Activated CD8-positive, alpha-beta T cell treated with anti-CD3 and anti-CD28 coated beads, Interleukin-2, amount 10 ng/mL, durations not matched to agents 7 days and 5 days (primary cell): ENCODE measurements at regions not wholly inside any gene's neighbourhood (a gene's known extent, or its start where the extent isn't known, plus 50 kb on each side); places are given as distances from the start of the nearest gene placed in this dataset.
"Not testable (repeated sequence)": the region's sequence is repeated elsewhere in the genome, so short reads cannot be mapped to it uniquely, and the experiment has no call there.

Experiments used
- ATAC-seq: fragments of 150-1000 bp; cut with Tn5 transposase; one replicate; pipeline ENCODE4 v1.10.0; 2021; ENCODE audit warnings: moderate library complexity
- CTCF ChIA-PET: fragments of 350-600 bp; sonication (Branson Sonifier 250); formaldehyde crosslinking; loops from one replicate; lab custom pipeline; 2021; ENCODE audit warnings: antibody characterized with exemption; lab: Charles Lee
- POLR2A ChIA-PET: fragments of 350-600 bp; sonication (Branson Sonifier 250); formaldehyde crosslinking; loops from one replicate; lab custom pipeline; 2021; ENCODE audit warnings: antibody characterized with exemption; lab: Charles Lee
- DNase-seq: peaks from one replicate; pipeline ENCODE4 v3.0.0-alpha.2; 2020
- H3K27ac Mint-ChIP-seq: one replicate; pipeline ENCODE4 v1.8.0; 2021; ENCODE audit warnings: mild to moderate bottlenecking, mixed read lengths
- H3K27me3 Mint-ChIP-seq: one replicate; pipeline ENCODE4 v1.8.0; 2021; ENCODE audit warnings: low read depth, mixed read lengths
- H3K36me3 Mint-ChIP-seq: one replicate; pipeline ENCODE4 v1.8.0; 2021; ENCODE audit warnings: low read depth, mixed read lengths
- H3K4me1 Mint-ChIP-seq: one replicate; pipeline ENCODE4 v1.8.0; 2021; ENCODE audit warnings: low read depth, mixed read lengths
- H3K4me3 Mint-ChIP-seq: one replicate; pipeline ENCODE4 v1.8.0; 2021; ENCODE audit warnings: mild to moderate bottlenecking, mixed read lengths
- H3K9me3 Mint-ChIP-seq: one replicate; pipeline ENCODE4 v1.8.0; 2022; ENCODE audit warnings: mixed read lengths; ENCODE audit not compliant: insufficient read depth

DNA sequence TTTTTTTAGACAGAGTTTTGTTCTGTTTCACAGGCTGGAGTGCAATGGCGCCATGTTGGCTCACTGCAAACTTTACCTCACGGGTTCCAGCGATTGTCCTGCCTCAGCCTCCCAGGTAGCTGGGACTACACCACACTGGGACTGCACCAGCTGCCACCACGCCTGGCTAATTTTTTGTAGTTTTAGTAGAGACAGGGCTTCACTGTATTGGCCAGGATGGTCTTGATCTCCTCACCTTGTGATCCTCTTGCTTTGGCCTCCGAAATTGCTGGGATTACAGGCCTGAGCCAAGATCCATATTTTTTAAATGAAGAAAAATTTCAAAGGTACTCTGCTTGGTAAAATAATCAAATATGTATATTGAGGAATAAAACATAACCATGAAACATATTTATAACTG, 195.8 kb upstream of the TPTE start:
- H3K4me3 Mint-ChIP-seq, POLR2A ChIA-PET, H3K36me3 Mint-ChIP-seq, H3K4me1 Mint-ChIP-seq, H3K27me3 Mint-ChIP-seq, CTCF ChIA-PET, H3K27ac Mint-ChIP-seq: not testable (repeated sequence)
- DNase-seq (peak; percentile 58), ATAC-seq (peak; percentile 70)
- H3K9me3 Mint-ChIP-seq: peaks cover 50% of the 10 kb centered on the region

DNA sequence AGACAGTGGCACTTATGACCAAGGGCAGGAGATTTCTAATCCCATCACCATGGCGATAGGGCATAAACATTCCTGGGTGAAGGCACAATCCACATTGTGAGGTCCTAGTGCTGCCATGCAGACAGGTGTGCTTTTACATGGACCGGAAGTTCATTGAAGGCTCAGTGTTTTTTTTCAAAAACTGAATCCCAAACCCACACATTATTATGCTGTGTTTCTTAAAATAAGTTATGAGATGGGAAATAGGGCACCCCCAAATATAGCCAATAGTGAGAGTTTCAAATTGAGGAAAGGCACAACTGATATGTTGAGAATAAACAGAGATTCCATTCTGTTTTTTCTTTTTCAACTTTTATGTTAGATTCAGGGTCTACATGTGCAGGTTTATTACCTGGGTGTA, 195.2 kb upstream of the TPTE start:
- ATAC-seq, H3K27ac Mint-ChIP-seq, H3K36me3 Mint-ChIP-seq, DNase-seq, H3K4me1 Mint-ChIP-seq, H3K27me3 Mint-ChIP-seq, CTCF ChIA-PET, POLR2A ChIA-PET, H3K4me3 Mint-ChIP-seq: not testable (repeated sequence)
- H3K9me3 Mint-ChIP-seq: peaks cover 56% of the 10 kb centered on the region

DNA sequence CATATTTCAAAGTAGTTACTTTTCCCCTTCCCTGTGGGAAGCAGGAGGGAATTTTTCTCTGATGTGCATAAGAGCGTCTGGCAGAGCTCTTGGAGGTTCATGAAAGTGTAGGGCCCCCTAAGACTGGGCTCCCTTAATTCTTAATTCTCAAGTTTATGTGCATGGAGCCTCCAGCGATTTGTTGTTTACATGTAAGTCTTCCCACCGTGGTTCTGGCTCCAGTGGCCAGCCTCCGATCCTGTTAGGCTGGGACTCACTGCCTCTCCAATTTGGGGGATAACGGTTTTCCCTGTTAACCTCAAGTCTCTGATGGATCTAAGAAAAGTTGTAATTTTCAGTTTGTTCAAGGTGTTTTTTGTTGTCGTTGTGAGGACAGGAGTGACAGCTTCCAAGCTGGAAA, 192.7 kb upstream of the TPTE start:
- POLR2A ChIA-PET, H3K27me3 Mint-ChIP-seq, CTCF ChIA-PET, H3K36me3 Mint-ChIP-seq, H3K27ac Mint-ChIP-seq, H3K4me3 Mint-ChIP-seq, DNase-seq, H3K4me1 Mint-ChIP-seq, ATAC-seq: not testable (repeated sequence)
- peaks cover 69% of the 10 kb centered on the region for H3K9me3 Mint-ChIP-seq

DNA sequence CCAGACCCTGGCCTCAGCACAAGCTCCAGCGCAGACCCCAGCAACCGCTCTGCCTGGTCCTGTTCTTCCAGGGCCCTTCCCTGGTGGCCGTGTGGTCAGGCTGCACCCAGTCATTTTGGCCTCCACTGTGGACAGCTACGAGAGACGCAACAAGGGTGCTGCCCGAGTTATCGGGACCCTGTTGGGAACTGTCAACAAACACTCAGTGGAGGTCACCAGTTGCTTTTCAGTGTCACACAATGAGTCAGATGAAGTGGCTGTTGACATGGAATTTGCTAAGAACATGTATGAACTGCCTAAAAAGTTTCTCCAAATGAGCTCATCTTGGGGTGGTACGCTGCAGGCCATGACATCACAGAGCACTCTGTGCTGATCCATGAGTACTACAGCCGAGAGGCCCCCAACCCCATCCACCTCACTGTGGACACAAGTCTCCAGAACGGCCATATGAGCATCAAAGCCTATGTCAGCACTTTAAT, 190.7 kb upstream of the TPTE start:
- H3K27me3 Mint-ChIP-seq, POLR2A ChIA-PET, H3K4me1 Mint-ChIP-seq, H3K27ac Mint-ChIP-seq, DNase-seq, H3K4me3 Mint-ChIP-seq, H3K36me3 Mint-ChIP-seq, CTCF ChIA-PET, ATAC-seq: not testable (repeated sequence)
- peaks cover 69% of the 10 kb centered on the region for H3K9me3 Mint-ChIP-seq

DNA sequence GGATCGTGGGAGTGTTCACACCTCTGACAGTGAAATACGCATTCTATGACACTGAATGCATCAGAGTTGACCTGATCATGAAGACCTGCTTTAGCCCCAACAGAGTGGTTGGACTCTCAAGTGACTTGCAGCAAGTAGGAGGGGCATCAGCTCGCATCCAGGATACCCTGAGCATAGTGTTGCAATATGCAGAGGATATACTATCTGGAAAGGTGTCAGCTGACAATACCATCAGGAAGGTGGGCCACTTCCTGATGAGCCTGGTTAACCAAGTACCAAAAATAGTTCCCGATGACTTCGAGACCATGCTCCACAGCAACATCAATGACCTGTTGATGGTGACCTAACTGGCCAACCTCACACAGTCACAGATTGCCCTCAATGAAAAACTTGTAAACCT, 190.2 kb upstream of the TPTE start:
- ATAC-seq: peak; percentile 15
- DNase-seq: peak; percentile 35
- H3K27me3 Mint-ChIP-seq, H3K27ac Mint-ChIP-seq, POLR2A ChIA-PET, CTCF ChIA-PET, H3K4me3 Mint-ChIP-seq, H3K36me3 Mint-ChIP-seq, H3K4me1 Mint-ChIP-seq: not testable (repeated sequence)
- peaks cover 69% of the 10 kb centered on the region for H3K9me3 Mint-ChIP-seq

DNA sequence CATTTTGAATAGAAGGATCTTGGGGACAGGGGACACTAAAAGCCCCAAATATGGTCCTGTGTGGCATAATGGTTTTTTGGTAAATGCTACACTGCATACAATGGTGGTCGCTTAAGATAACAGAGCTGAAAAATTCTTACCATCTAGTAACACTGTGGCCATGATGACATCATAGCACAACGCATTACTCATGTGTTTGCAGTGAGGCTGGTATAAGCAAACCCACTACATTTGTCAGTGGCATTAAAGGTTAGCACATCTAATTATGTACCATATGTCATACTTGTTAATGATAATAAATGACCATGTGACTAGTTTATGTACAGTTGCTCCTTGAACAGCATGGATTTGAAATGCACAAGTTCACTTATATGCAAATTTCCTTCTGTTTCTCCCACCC, 188.4 kb upstream of the TPTE start:
- ATAC-seq, H3K27me3 Mint-ChIP-seq, DNase-seq, H3K4me1 Mint-ChIP-seq, H3K36me3 Mint-ChIP-seq, CTCF ChIA-PET, H3K27ac Mint-ChIP-seq, POLR2A ChIA-PET, H3K4me3 Mint-ChIP-seq: not testable (repeated sequence)
- H3K9me3 Mint-ChIP-seq: peaks cover 63% of the 10 kb centered on the region

DNA sequence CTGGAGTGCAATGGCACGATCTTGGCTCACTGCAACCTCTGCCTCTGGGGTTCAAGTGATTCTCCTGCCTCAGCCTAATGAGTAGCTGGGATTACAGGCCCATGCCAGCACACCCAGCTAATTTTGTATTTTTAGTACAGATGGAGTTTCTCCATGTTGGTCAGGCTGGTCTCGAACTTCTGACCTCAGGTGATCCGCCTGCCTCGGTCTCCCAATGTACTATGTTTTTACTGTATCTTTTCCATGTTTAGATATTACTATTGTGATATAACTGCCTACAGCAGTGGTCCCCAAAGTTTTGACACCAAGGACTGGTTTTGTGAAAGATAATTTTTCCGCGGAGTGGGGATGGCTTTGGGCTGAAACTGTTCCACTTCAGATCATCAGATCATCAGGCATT, 187.0 kb upstream of the TPTE start:
- H3K27ac Mint-ChIP-seq, H3K36me3 Mint-ChIP-seq, H3K4me3 Mint-ChIP-seq, H3K27me3 Mint-ChIP-seq, CTCF ChIA-PET, POLR2A ChIA-PET, ATAC-seq, DNase-seq, H3K4me1 Mint-ChIP-seq: not testable (repeated sequence)
- H3K9me3 Mint-ChIP-seq: peaks cover 60% of the 10 kb centered on the region

DNA sequence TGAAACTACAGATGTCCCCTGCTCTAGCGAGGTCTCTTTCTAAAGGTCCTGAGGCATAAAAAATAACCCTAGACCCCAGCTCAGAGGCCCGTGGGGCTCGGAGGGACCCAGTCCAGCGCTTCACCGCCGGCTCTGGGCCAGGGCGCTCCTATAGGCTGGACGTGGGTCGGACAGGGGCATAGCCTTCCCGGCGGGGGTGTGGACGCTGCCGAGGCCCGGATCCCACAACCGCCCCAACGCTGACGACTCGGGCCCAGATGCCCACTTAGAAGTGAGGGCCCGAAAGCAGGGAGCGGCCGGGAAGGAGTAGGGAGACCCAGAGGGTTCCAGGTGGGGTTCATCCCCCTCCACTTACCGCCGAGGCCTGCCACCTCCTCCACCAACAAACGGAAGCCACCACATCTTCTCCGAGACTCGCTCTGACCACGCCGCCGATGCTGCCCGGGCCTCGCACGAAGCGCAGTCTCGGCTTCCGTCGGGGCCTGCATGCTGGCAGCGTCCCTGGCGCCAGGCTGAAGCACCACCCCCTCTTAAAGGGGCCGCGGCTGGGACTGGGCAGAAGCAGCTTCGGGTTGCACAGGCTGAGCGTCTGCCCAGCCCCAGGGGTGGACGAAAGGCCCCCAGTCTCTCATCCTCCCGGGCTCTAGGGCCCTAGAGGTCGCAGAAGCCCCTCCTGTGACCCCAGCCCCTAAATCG, 179.0 kb upstream of the TPTE start:
- CTCF ChIA-PET, H3K27me3 Mint-ChIP-seq, H3K4me1 Mint-ChIP-seq, H3K4me3 Mint-ChIP-seq, POLR2A ChIA-PET, DNase-seq, H3K27ac Mint-ChIP-seq: not testable (repeated sequence)
- ATAC-seq: peak; percentile 63
- Mint-ChIP-seq H3K36me3 (peaks cover 10% of the 10 kb centered on the region), H3K9me3 (peaks cover 48% of the 10 kb centered on the region)

DNA sequence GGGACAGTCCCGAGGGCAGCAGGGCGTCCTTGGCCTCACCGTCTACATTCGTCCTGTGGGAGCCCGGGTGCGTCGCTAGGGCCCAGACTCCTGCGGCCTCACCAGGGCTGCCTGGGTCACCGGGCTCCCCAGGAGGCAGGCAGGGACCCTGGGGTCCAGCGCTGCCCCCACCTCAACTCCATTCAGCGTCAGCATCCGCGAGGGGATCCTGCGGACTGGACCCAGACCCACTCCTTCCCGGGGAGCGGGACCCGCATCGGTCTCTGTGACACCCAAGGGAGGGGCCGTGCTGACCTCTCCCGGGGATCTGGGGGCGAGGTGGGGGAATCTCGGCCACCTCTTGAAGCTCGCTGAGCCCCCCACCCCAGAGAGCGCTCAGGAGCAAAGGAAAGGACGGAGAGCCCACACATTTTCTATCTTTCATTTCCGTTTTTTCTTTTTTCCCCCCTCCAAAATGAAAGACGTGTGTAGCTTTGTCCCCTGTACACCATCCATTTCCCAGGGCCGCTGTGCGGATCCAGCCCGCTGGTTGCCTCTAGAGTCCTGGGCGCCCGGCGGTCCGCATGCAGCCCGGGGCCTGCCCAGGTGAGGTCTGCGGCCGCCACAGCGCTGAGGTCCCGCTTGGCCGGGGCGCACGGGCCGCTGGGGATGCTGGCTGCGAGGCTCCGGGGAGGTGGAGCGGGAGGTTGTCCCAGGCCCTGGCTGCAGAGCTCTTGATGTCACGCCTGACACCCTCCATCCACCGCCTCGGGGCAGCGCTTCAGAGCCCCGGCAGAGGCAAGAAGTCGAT, 178.0 kb upstream of the TPTE start:
- H3K4me1 Mint-ChIP-seq, H3K27ac Mint-ChIP-seq, H3K27me3 Mint-ChIP-seq, DNase-seq, ATAC-seq, CTCF ChIA-PET, H3K4me3 Mint-ChIP-seq, POLR2A ChIA-PET: not testable (repeated sequence)
- peaks cover 51% of the 10 kb centered on the region for H3K9me3 Mint-ChIP-seq
- peaks cover 10% of the 10 kb centered on the region for H3K36me3 Mint-ChIP-seq

DNA sequence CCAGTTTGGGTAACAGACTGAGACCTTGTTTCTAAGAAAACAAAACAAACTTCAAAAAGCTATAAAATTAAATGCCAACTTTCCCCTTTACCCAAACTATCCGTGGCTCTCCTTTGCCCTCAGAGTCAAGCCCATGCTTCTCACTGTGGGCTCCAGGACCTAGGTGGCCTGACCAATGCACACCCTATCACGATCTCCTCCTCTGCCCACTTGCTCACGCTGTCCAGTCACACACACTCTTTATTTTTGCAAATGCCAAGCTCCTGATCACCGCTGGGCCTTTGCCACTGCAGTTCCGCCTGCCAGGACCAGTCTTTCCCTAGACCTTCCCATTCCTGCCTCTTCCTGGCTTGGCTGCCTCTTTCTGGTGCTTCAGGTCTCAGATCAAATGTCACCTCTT, 177.1 kb upstream of the TPTE start:
- Mint-ChIP-seq H3K36me3 (peaks cover 10% of the 10 kb centered on the region), H3K9me3 (peaks cover 52% of the 10 kb centered on the region)
- H3K27me3 Mint-ChIP-seq, H3K4me3 Mint-ChIP-seq, ATAC-seq, CTCF ChIA-PET, H3K27ac Mint-ChIP-seq, DNase-seq, POLR2A ChIA-PET, H3K4me1 Mint-ChIP-seq: not testable (repeated sequence)

DNA sequence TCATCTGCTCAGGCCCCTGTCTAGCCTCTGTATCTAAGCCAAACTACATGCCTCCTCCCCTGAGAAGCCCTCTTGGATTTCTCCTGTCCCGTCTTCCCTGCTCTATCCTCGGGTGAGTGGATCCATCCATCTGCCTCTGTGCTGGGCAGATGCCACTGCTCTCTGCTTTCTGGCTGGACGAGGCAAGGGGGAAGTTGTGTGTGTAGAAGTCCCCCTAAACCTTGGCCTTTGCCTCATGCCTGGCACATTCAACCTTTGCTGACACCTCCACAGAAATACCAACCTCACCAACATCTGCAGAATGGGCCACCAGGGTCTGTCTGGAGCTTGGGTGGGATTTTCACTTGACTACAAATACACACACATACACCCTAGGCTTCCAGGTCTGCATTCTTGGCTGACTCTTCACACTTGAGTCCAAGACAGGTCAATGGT, 176.2 kb upstream of the TPTE start:
- Mint-ChIP-seq H3K9me3 (peaks cover 45% of the 10 kb centered on the region), H3K36me3 (peaks cover 10% of the 10 kb centered on the region)
- H3K4me1 Mint-ChIP-seq, H3K27me3 Mint-ChIP-seq, H3K4me3 Mint-ChIP-seq, DNase-seq, POLR2A ChIA-PET, CTCF ChIA-PET, ATAC-seq, H3K27ac Mint-ChIP-seq: not testable (repeated sequence)

DNA sequence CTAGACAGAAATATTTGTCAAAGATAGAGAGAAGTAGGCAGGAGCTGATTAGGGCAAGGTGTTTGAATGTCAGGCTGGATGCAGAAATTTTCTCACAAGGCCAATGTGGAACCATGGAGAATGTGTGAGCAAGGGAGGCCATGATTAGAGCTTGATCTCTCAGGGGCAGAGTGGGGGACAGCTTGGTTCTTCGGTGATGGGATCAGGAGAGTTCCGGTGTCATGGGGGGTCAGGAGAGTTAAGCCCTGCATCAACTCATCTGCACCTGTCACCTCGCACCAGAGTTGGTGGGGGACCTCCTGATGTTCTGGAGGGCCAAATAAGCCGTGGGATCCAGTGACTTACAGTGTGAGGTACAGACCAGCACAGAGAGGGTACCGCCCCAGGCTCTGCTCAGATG, 175.1 kb upstream of the TPTE start:
- H3K27me3 Mint-ChIP-seq, ATAC-seq, H3K4me3 Mint-ChIP-seq, H3K4me1 Mint-ChIP-seq, DNase-seq, CTCF ChIA-PET, POLR2A ChIA-PET, H3K27ac Mint-ChIP-seq: not testable (repeated sequence)
- Mint-ChIP-seq H3K9me3 (peaks cover 42% of the 10 kb centered on the region), H3K36me3 (peaks cover 10% of the 10 kb centered on the region)
